ENCODE measurements at regions not wholly inside any gene's neighbourhood (a gene's known extent, or its start where the extent isn't known, plus 50 kb on each side); places are given as distances from the start of the nearest gene placed in this dataset.

- Histone ChIP-seq H3K27ac (no peak overlapping the region), H3K9me3 (no peaks in the 10 kb centered on the region), H3K36me3 (no peaks in the 10 kb centered on the region), H3K27me3 (no peaks in the 10 kb centered on the region), H3K4me1 (ENCODE audit: insufficient read depth) (peaks cover 5% of the 10 kb centered on the region), H3K4me3 (no peak overlapping the region)
- no peak for DNase-seq
- WGBS, 3 donors = 10 to 16% (median 15%) methylated on average over 2 of the region's 2 CpGs
- intact Hi-C loops (cut with DNase I) = no loop called here
- no peak for TF ChIP-seq CTCF (IDR thresholded peaks at IDR 0.05)
- TF ChIP-seq EP300 (IDR thresholded peaks at IDR 0.05) = no peak
- TF ChIP-seq POLR2A (IDR thresholded peaks at IDR 0.05) = no peak
These were observed 445.5 kb upstream of the PKDCC start for GRCh38 chr2:41602341-41602740.

- no peaks in the 10 kb centered on the region for H3K36me3 ChIP-seq
- H3K9me3 ChIP-seq = no peaks in the 10 kb centered on the region
- H3K27me3 ChIP-seq = no peaks in the 10 kb centered on the region
- no peak overlapping the region for H3K4me3 ChIP-seq
- no peak for DNase-seq
- TF ChIP-seq EP300 (IDR thresholded peaks at IDR 0.05) = no peak
- H3K27ac ChIP-seq = no peak overlapping the region
- intact Hi-C loops (cut with DNase I) = no loop called here
- no peaks in the 10 kb centered on the region for H3K4me1 ChIP-seq (ENCODE audit: insufficient read depth)
- 52 to 81% (median 53%) methylated on average over 1 of the region's 1 CpG for WGBS, 3 donors
These were observed 442.5 kb upstream of the PKDCC start for GRCh38 chr2:41605311-41605710.

- no peak for DNase-seq
- Histone ChIP-seq H3K9me3 (no peaks in the 10 kb centered on the region), H3K36me3 (no peaks in the 10 kb centered on the region), H3K27ac (no peak overlapping the region), H3K27me3 (no peaks in the 10 kb centered on the region), H3K4me1 (ENCODE audit: insufficient read depth) (no peaks in the 10 kb centered on the region), H3K4me3 (no peak overlapping the region)
- TF ChIP-seq POLR2A (IDR thresholded peaks at IDR 0.05) (no peak), CTCF (IDR thresholded peaks at IDR 0.05) (no peak), EP300 (IDR thresholded peaks at IDR 0.05) (no peak)
- intact Hi-C loops (cut with DNase I) = no loop called here
These were observed 441.9 kb upstream of the PKDCC start for GRCh38 chr2:41605914-41606313.

- no peaks in the 10 kb centered on the region for H3K36me3 ChIP-seq
- no peaks in the 10 kb centered on the region for H3K27me3 ChIP-seq
- TF ChIP-seq POLR2A (IDR thresholded peaks at IDR 0.05) (no peak), CTCF (IDR thresholded peaks at IDR 0.05) (no peak), EP300 (IDR thresholded peaks at IDR 0.05) (no peak)
- peak in 3 of 5 donors; percentile 10 to 19 (median 18) for DNase-seq
- H3K27ac ChIP-seq = peak overlapping the region in 1 of 2 donors; percentile 54
- no peaks in the 10 kb centered on the region for H3K4me1 ChIP-seq (ENCODE audit: insufficient read depth)
- H3K9me3 ChIP-seq = no peaks in the 10 kb centered on the region
- WGBS, 3 donors = 6 to 12% (median 11%) methylated on average over 6 of the region's 6 CpGs
- H3K4me3 ChIP-seq = peak overlapping the region; percentile 3
- intact Hi-C loops (cut with DNase I) = no loop called here
These were observed 437.2 kb upstream of the PKDCC start for GRCh38 chr2:41610501-41611190.

- Histone ChIP-seq H3K36me3 (no peaks in the 10 kb centered on the region), H3K27ac (no peak overlapping the region), H3K4me1 (ENCODE audit: insufficient read depth) (no peaks in the 10 kb centered on the region), H3K4me3 (no peak overlapping the region), H3K27me3 (no peaks in the 10 kb centered on the region), H3K9me3 (no peaks in the 10 kb centered on the region)
- 71 to 88% (median 79%) methylated on average over 3 of the region's 3 CpGs for WGBS, 3 donors
- no peak for DNase-seq
- TF ChIP-seq EP300 (IDR thresholded peaks at IDR 0.05) (no peak), CTCF (IDR thresholded peaks at IDR 0.05) (no peak), POLR2A (IDR thresholded peaks at IDR 0.05) (no peak)
- intact Hi-C loops (cut with DNase I) = no loop called here
These were observed 429.1 kb upstream of the PKDCC start for GRCh38 chr2:41618754-41619153.
